ENCODE measurements at regions not wholly inside any gene's neighbourhood (a gene's known extent, or its start where the extent isn't known, plus 50 kb on each side); places are given as distances from the start of the nearest gene placed in this dataset.
"Not testable (repeated sequence)": the region's sequence is repeated elsewhere in the genome, so short reads cannot be mapped to it uniquely, and the experiment has no call there.

DNA sequence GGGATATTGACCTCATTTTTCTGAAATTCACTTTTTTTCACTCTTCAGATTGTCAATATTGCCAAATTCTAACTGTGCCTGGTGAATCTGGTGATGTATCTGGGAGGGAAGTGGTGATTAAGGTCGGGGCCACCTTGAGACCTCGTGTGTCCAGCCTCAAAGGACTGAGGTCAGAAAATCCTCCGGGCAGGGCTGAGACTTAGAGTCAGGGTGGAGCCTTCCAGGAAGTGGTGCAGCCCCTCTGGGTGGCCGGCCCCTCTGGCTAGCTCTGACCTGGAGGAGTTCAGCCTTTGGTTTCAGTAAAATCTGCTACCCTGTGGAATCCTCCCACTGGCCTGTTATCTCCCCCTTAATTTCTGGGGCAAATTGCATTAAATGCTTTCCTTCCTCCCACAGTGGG is 175.7 kb downstream of the TRIM43 start:
- DNase-seq, result not testable (repeated sequence)

- not testable (repeated sequence) for DNase-seq
Measured at GRCh38 chr2:95767950-95768349, 176.1 kb downstream of the TRIM43 start.

GRCh38 chr2:95769256-95769655 is 177.5 kb downstream of the TRIM43 start:
- DNase-seq, result not testable (repeated sequence)

DNA sequence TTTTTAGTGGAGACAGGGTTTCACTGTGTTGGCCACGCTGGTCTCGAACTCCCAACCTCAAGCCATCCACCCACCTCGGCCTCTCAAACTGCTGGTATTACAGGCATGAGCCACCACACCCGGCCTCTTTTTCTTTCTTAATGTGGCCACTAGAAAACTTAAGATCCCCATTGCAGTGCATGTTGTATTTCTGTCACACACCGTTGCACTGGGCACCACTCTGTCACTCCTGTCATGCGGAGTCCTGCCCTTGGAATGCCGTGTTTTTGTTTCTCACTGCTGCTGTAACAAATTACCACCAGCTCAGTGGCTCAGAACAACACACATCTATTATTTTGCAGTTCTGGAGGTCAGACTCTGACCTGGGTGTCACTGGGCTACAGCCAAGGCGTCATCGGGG is 178.9 kb downstream of the TRIM43 start:
- not testable (repeated sequence) for DNase-seq

DNA sequence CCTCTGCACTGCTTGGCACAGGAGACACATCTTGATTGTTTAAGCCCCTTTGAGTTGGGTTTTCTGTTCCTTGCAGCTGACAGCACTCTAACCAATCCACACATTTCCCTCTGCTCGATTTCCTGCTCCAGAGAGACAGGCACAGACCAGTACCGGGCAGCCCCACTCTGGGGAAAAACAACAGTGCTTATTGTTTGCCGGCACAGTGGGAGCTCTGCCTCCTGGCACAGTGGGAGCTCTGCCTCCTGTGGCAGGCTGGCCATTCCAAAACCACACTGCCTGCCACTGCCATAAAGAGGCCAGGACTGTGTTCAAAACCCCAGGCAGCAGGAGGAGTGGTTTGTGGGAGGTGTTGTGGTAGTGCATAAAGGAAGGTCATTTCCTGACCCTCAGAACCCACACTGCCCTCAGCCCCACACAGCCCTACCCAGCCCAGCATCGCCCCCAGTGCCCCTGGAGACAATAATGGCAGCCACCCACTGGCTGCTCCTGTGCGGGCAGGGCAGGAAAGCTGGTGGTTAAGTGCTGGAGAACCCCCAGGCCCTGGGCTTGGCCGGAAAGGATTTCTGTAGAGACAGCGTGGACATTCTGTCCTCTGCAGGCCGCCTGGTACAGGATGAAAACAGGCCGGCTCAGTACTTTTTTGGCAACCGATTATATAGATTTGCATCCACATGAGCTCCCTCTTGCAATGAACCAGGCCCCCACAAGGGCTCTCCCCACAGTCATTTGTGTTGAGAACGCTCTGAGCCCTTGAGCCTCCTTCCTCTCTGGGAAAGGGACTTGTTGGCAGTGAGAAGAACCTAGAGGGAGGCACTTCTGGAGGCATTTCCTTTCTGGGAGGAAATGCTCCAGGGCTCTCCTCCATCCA is 182.8 kb downstream of the TRIM43 start:
- not testable (repeated sequence) for DNase-seq

GRCh38 chr2:95775193-95775531 is 183.4 kb downstream of the TRIM43 start:
- not testable (repeated sequence) for DNase-seq

All from C1 segment of cervical spinal cord (tissue), 14 donors.